Common myeloid progenitor, CD34-positive (primary cell): ENCODE measurements at regions not wholly inside any gene's neighbourhood (a gene's known extent, or its start where the extent isn't known, plus 50 kb on each side); places are given as distances from the start of the nearest gene placed in this dataset.
A peak's percentile ranks its signal among the peaks of the same experiment; 100 is the strongest.

Source experiments
- CTCF ChIA-PET: fragments of 350-600 bp; sonication (Branson Sonifier 250); formaldehyde crosslinking; loops from one replicate; lab custom pipeline; 2021; ENCODE audit warnings: antibody characterized with exemption; lab: Charles Lee
- POLR2A ChIA-PET: fragments of 350-600 bp; sonication (Branson Sonifier 250); formaldehyde crosslinking; loops from one replicate; lab custom pipeline; 2021; ENCODE audit warnings: antibody characterized with exemption; lab: Charles Lee
- DNase-seq, 3 donors: peaks; one replicate each; pipeline versions ENCODE4 v3.0.0 to v3.0.0-alpha.2; 2013
- H3K27ac ChIP-seq, 2 experiments: 1 replicate in 1 of 2; 2 replicates in 1 of 2; pipeline ENCODE4 v1.7.0; 2013; ENCODE audit warnings: inconsistent platforms in 2 of 2, low read length in 2 of 2, mild to moderate bottlenecking in 2 of 2, low read depth in 1 of 2, moderate library complexity in 1 of 2; ENCODE audit not compliant: severe bottlenecking in 2 of 2, insufficient read depth in 1 of 2, poor library complexity in 1 of 2
- H3K27me3 ChIP-seq, 5 experiments: replicated peaks in 2 of 5; 1 replicate in 3 of 5; 2 replicates in 2 of 5; pipeline versions ENCODE4 v1.6.1 to v1.7.0; 2013; ENCODE audit warnings: low read length in 4 of 5, mild to moderate bottlenecking in 2 of 5, moderate library complexity in 2 of 5, inconsistent platforms in 1 of 5; ENCODE audit not compliant: insufficient read depth in 5 of 5, control insufficient read depth in 4 of 5
- H3K36me3 ChIP-seq, 4 experiments: 1 replicate in 2 of 4; 2 replicates in 2 of 4; pipeline versions ENCODE4 v1.6.1 to v1.7.0; 2013; ENCODE audit warnings: low read length in 3 of 4, control low read depth in 1 of 4, mild to moderate bottlenecking in 1 of 4; ENCODE audit not compliant: control insufficient read depth in 4 of 4, insufficient read depth in 4 of 4
- H3K4me1 ChIP-seq, 4 experiments: 1 replicate in 3 of 4; 2 replicates in 1 of 4; pipeline versions ENCODE4 v1.6.1 to v1.7.1; 2013; ENCODE audit warnings: low read length in 3 of 4, mild to moderate bottlenecking in 3 of 4, control low read depth in 1 of 4, inconsistent platforms in 1 of 4, moderate library complexity in 1 of 4; ENCODE audit not compliant: control insufficient read depth in 4 of 4, insufficient read depth in 4 of 4; ENCODE audit errors: control extremely low read depth in 1 of 4
- H3K4me3 ChIP-seq, 7 experiments: 1 replicate in 4 of 7; 2 replicates in 3 of 7; pipeline versions ENCODE4 v1.5.1 to v1.7.0; 2013; ENCODE audit warnings: mild to moderate bottlenecking in 7 of 7, low read length in 6 of 7, moderate library complexity in 6 of 7, inconsistent platforms in 2 of 7, low read depth in 2 of 7, control low read depth in 1 of 7; ENCODE audit not compliant: insufficient read depth in 4 of 7, control insufficient read depth in 1 of 7; ENCODE audit errors: extremely low read depth in 1 of 7
- H3K9me3 ChIP-seq, 5 experiments: 1 replicate in 4 of 5; 2 replicates in 1 of 5; pipeline versions ENCODE4 v1.6.1 to v1.7.1; 2013; ENCODE audit warnings: low read length in 4 of 5, mild to moderate bottlenecking in 2 of 5, inconsistent platforms in 1 of 5, low read depth in 1 of 5, moderate library complexity in 1 of 5; ENCODE audit not compliant: control insufficient read depth in 4 of 5, insufficient read depth in 2 of 5; ENCODE audit errors: control extremely low read depth in 1 of 5
- WGBS: methylation state at CpG from one replicate; pipeline ENCODE4 v1.1.5; 2013; ENCODE audit not compliant: insufficient coverage; 5-methylcytosine and 5-hydroxymethylcytosine counted together

GRCh38 chr9:73006986-73007385 lies 54.1 kb upstream of the ALDH1A1 start:
- WGBS: no CpG with 5 or more reads among the region's 2 CpGs

More at GRCh38 chr9:73006986-73007385, 54.1 kb upstream of the ALDH1A1 start:
- peak overlapping the region in 1 of 2 experiments; percentile 20 for H3K27ac ChIP-seq
- H3K4me3 ChIP-seq: no peak overlapping the region
- peaks cover 20 to 56% (median 41%) of the 10 kb centered on the region in 4 experiments for H3K4me1 ChIP-seq
- no peaks in the 10 kb centered on the region for H3K9me3 ChIP-seq
- DNase-seq: no peak
- no peaks in the 10 kb centered on the region for H3K27me3 ChIP-seq
- ChIA-PET CTCF (interaction anchor here (1.7 to 3.8 kb wide), 3 partner anchors 9 to 57 kb away, joined by 5 to 25 read pairs (median 6); no protein-coding TSS in a partner anchor), POLR2A (no interaction called here)
- no peaks in the 10 kb centered on the region for H3K36me3 ChIP-seq
